BLaER1 (cell line): ENCODE measurements at regions not wholly inside any gene's neighbourhood (a gene's known extent, or its start where the extent isn't known, plus 50 kb on each side); places are given as distances from the start of the nearest gene placed in this dataset.

Source experiments
- H3K27ac ChIP-seq: shearing (Covaris generic); formaldehyde crosslinking; 2 replicates; pipeline ENCODE4 v1.8.1; 2022
- H3K27me3 ChIP-seq: shearing (Covaris generic); formaldehyde crosslinking; 2 replicates; pipeline ENCODE4 v1.8.1; 2022
- H3K36me3 ChIP-seq: shearing (Covaris generic); formaldehyde crosslinking; 2 replicates; pipeline ENCODE4 v1.8.1; 2022
- H3K4me1 ChIP-seq: shearing (Covaris generic); formaldehyde crosslinking; 2 replicates; pipeline ENCODE4 v1.8.1; 2022
- H3K4me2 ChIP-seq: shearing (Covaris generic); formaldehyde crosslinking; 2 replicates; pipeline ENCODE4 v1.8.1; 2022
- H3K4me3 ChIP-seq: shearing (Covaris generic); formaldehyde crosslinking; 2 replicates; pipeline ENCODE4 v1.8.1; 2022
- H3K9ac ChIP-seq: shearing (Covaris generic); formaldehyde crosslinking; 2 replicates; pipeline ENCODE4 v1.8.1; 2022
- H3K9me3 ChIP-seq: shearing (Covaris generic); formaldehyde crosslinking; 2 replicates; pipeline ENCODE4 v1.8.1; 2022
- H4K20me1 ChIP-seq: shearing (Covaris generic); formaldehyde crosslinking; 2 replicates; pipeline ENCODE4 v1.8.1; 2022
- Cebpa-rat ChIP-seq: shearing (Covaris generic); IDR thresholded peaks from 2 replicates; pipeline ENCODE4 v1.8.1; 2022

GRCh38 chr5:158120760-158121159 lies 261.8 kb upstream of the CLINT1 start:
- no peaks in the 10 kb centered on the region; the same call in 1 of the 2 replicates for H3K9me3 ChIP-seq
- H3K4me1 ChIP-seq: peaks cover 28% of the 10 kb centered on the region
- no peak for TF ChIP-seq Cebpa-rat
- H3K36me3 ChIP-seq: no peaks in the 10 kb centered on the region
- no peak overlapping the region for H3K27ac ChIP-seq
- H3K9ac ChIP-seq: no peak overlapping the region
- no peak overlapping the region for H3K4me3 ChIP-seq
- H4K20me1 ChIP-seq: no peaks in the 10 kb centered on the region
- H3K27me3 ChIP-seq: no peaks in the 10 kb centered on the region
- H3K4me2 ChIP-seq: peak overlapping the region; percentile 47

- H3K4me1 ChIP-seq: peaks cover 28% of the 10 kb centered on the region
- TF ChIP-seq Cebpa-rat: no peak
- H3K27ac ChIP-seq: no peak overlapping the region
- H4K20me1 ChIP-seq: no peaks in the 10 kb centered on the region
- peak overlapping the region; percentile 47; the same call in 1 of the 2 replicates for H3K4me2 ChIP-seq
- H3K4me3 ChIP-seq: no peak overlapping the region
- no peaks in the 10 kb centered on the region for H3K36me3 ChIP-seq
- H3K9me3 ChIP-seq: no peaks in the 10 kb centered on the region; the same call in 1 of the 2 replicates
- no peak overlapping the region for H3K9ac ChIP-seq
- H3K27me3 ChIP-seq: no peaks in the 10 kb centered on the region
Observed at GRCh38 chr5:158119961-158120723, 261.2 kb upstream of the CLINT1 start.

GRCh38 chr5:158117467-158118160 lies 258.7 kb upstream of the CLINT1 start:
- Histone ChIP-seq H3K4me3 (no peak overlapping the region), H3K36me3 (no peaks in the 10 kb centered on the region), H3K9ac (no peak overlapping the region), H4K20me1 (no peaks in the 10 kb centered on the region), H3K4me1 (peaks cover 28% of the 10 kb centered on the region), H3K27ac (no peak overlapping the region), H3K27me3 (no peaks in the 10 kb centered on the region), H3K9me3 (no peaks in the 10 kb centered on the region), H3K4me2 (no peak overlapping the region)
- no peak for TF ChIP-seq Cebpa-rat

GRCh38 chr5:158116965-158117364 lies 258.0 kb upstream of the CLINT1 start:
- H3K9ac ChIP-seq: no peak overlapping the region
- H3K27me3 ChIP-seq: no peaks in the 10 kb centered on the region
- TF ChIP-seq Cebpa-rat: no peak
- peaks cover 22% of the 10 kb centered on the region for H3K4me1 ChIP-seq
- H4K20me1 ChIP-seq: no peaks in the 10 kb centered on the region
- no peak overlapping the region for H3K4me2 ChIP-seq
- no peaks in the 10 kb centered on the region for H3K9me3 ChIP-seq
- H3K36me3 ChIP-seq: no peaks in the 10 kb centered on the region
- no peak overlapping the region for H3K4me3 ChIP-seq
- no peak overlapping the region for H3K27ac ChIP-seq

- no peaks in the 10 kb centered on the region for H3K36me3 ChIP-seq
- H3K9me3 ChIP-seq: no peaks in the 10 kb centered on the region
- no peak overlapping the region for H3K9ac ChIP-seq
- H3K27ac ChIP-seq: no peak overlapping the region
- H3K4me3 ChIP-seq: no peak overlapping the region
- TF ChIP-seq Cebpa-rat: no peak
- H3K4me1 ChIP-seq: peaks cover 7% of the 10 kb centered on the region
- H3K4me2 ChIP-seq: no peak overlapping the region
- no peaks in the 10 kb centered on the region for H4K20me1 ChIP-seq
- H3K27me3 ChIP-seq: no peaks in the 10 kb centered on the region
Observed at GRCh38 chr5:158115468-158115867, 256.5 kb upstream of the CLINT1 start.

GRCh38 chr5:158108177-158108576 lies 249.2 kb upstream of the CLINT1 start:
- Histone ChIP-seq H3K27ac (no peak overlapping the region), H3K36me3 (no peaks in the 10 kb centered on the region), H3K4me3 (no peak overlapping the region), H3K9ac (no peak overlapping the region), H3K4me1 (no peaks in the 10 kb centered on the region), H3K9me3 (peaks cover 2% of the 10 kb centered on the region; the same call in 1 of the 2 replicates), H3K27me3 (no peaks in the 10 kb centered on the region), H4K20me1 (no peaks in the 10 kb centered on the region), H3K4me2 (no peak overlapping the region)
- TF ChIP-seq Cebpa-rat: no peak

- no peaks in the 10 kb centered on the region for H4K20me1 ChIP-seq
Observed at GRCh38 chr5:158100373-158100888, 241.5 kb upstream of the CLINT1 start.

GRCh38 chr5:158099571-158100105 lies 240.7 kb upstream of the CLINT1 start:
- no peak for TF ChIP-seq Cebpa-rat

More at GRCh38 chr5:158100373-158100888, 241.5 kb upstream of the CLINT1 start:
- Histone ChIP-seq H3K36me3 (no peaks in the 10 kb centered on the region), H3K27me3 (no peaks in the 10 kb centered on the region), H3K9me3 (peaks cover 18% of the 10 kb centered on the region), H3K4me1 (no peaks in the 10 kb centered on the region), H3K4me2 (no peak overlapping the region), H3K4me3 (no peak overlapping the region), H3K27ac (no peak overlapping the region), H3K9ac (no peak overlapping the region)
- TF ChIP-seq Cebpa-rat: no peak

GRCh38 chr5:158096835-158097234 lies 237.9 kb upstream of the CLINT1 start:
- Histone ChIP-seq H3K27ac (no peak overlapping the region), H3K9ac (no peak overlapping the region), H3K36me3 (no peaks in the 10 kb centered on the region), H3K4me2 (no peak overlapping the region), H3K9me3 (peaks cover 16% of the 10 kb centered on the region), H3K27me3 (no peaks in the 10 kb centered on the region), H3K4me1 (no peaks in the 10 kb centered on the region), H4K20me1 (no peaks in the 10 kb centered on the region), H3K4me3 (no peak overlapping the region)
- no peak for TF ChIP-seq Cebpa-rat

More at GRCh38 chr5:158099571-158100105, 240.7 kb upstream of the CLINT1 start:
- no peak overlapping the region for H3K27ac ChIP-seq
- H3K4me3 ChIP-seq: no peak overlapping the region
- no peaks in the 10 kb centered on the region for H3K27me3 ChIP-seq
- peaks cover 20% of the 10 kb centered on the region for H3K9me3 ChIP-seq
- no peaks in the 10 kb centered on the region for H4K20me1 ChIP-seq
- no peak overlapping the region for H3K4me2 ChIP-seq
- no peaks in the 10 kb centered on the region for H3K4me1 ChIP-seq
- H3K36me3 ChIP-seq: no peaks in the 10 kb centered on the region
- no peak overlapping the region for H3K9ac ChIP-seq

GRCh38 chr5:158086856-158087255 lies 227.9 kb upstream of the CLINT1 start:
- no peaks in the 10 kb centered on the region for H3K4me1 ChIP-seq
- H3K9me3 ChIP-seq: peaks cover 4% of the 10 kb centered on the region; the same call in 1 of the 2 replicates
- H4K20me1 ChIP-seq: no peaks in the 10 kb centered on the region
- no peak overlapping the region for H3K27ac ChIP-seq
- no peak for TF ChIP-seq Cebpa-rat
- no peaks in the 10 kb centered on the region for H3K36me3 ChIP-seq
- H3K4me3 ChIP-seq: no peak overlapping the region
- no peaks in the 10 kb centered on the region for H3K27me3 ChIP-seq
- H3K9ac ChIP-seq: no peak overlapping the region
- H3K4me2 ChIP-seq: no peak overlapping the region
